Esophagus squamous epithelium (tissue), 5 donors: ENCODE measurements at regions not wholly inside any gene's neighbourhood (a gene's known extent, or its start where the extent isn't known, plus 50 kb on each side); places are given as distances from the start of the nearest gene placed in this dataset.

ENCODE experiments used
- DNase-seq: peaks from one replicate; lab custom pipeline; 2025; lab: John Stamatoyannopoulos, UW
- H3K27ac ChIP-seq, 4 donors: fragments of 200-600 bp; sonication (generic); one replicate each; pipeline ENCODE4 v1.5.1; 2016 to 2019; ENCODE audit warnings: mild to moderate bottlenecking in 1 of 4
- H3K27me3 ChIP-seq, 4 donors: fragments of 200-600 bp; sonication (generic); 1 replicate in 3 of 4; 2 replicates in 1 of 4; pipeline versions ENCODE4 v1.5.1 to v1.6.0; 2017 to 2021; ENCODE audit warnings: antibody characterized with exemption in 1 of 4
- H3K36me3 ChIP-seq, 3 donors: fragments of 200-600 bp; sonication (generic); one replicate each; pipeline ENCODE4 v1.5.1; 2016 to 2019
- H3K4me1 ChIP-seq, 3 donors: fragments of 200-600 bp; sonication (generic); one replicate each; pipeline ENCODE4 v1.5.1; 2017 to 2019
- H3K4me3 ChIP-seq, 4 donors: fragments of 200-600 bp; sonication (generic); 1 replicate in 3 of 4; 2 replicates in 1 of 4; pipeline ENCODE4 v1.5.1; 2016 to 2019; ENCODE audit warnings: mild to moderate bottlenecking in 2 of 4, moderate library complexity in 1 of 4
- H3K9me3 ChIP-seq, 3 donors: fragments of 200-600 bp; sonication (generic); one replicate each; pipeline ENCODE4 v1.5.1; 2016 to 2019
- CTCF ChIP-seq, 6 experiments: fragments of 450-650 bp in 4 of 6; fragments of 200-600 bp in 2 of 6; sonication (generic) in 2 of 6; IDR thresholded peaks; one replicate each; pipeline ENCODE4 v1.5.1; 2016 to 2019; ENCODE audit warnings: antibody characterized with exemption in 6 of 6, mild to moderate bottlenecking in 4 of 6, moderate library complexity in 4 of 6
- POLR2A ChIP-seq, 4 donors: fragments of 450-650 bp; IDR thresholded peaks; one replicate each; pipeline ENCODE4 v1.6.1; 2017; ENCODE audit warnings: antibody characterized with exemption in 4 of 4, mild to moderate bottlenecking in 4 of 4, moderate library complexity in 3 of 4
- WGBS, 2 donors: methylation state at CpG; one replicate each; pipeline ENCODE4 v1.1.5; 2018; 5-methylcytosine and 5-hydroxymethylcytosine counted together
- intact Hi-C: fragments of 100-400 bp; cut with DNase I; formaldehyde crosslinking; loops from one replicate; pipeline ENCODE4 v1.15.0; 2022
- donor health status: DM: yes; HTN: yes; CAD: no.

- WGBS, 2 donors: 74 to 89% methylated on average over 3 to 16 of the region's 18 CpGs
Measured at GRCh38 chr18:76736309-76736708, 86.0 kb upstream of the ZNF236 start.

GRCh38 chr18:76730901-76731300 is 91.5 kb upstream of the ZNF236 start:
- no peaks in the 10 kb centered on the region for H3K4me1 ChIP-seq
- no peaks in the 10 kb centered on the region for H3K27me3 ChIP-seq
- 49 to 51% methylated on average over 2 of the region's 2 CpGs for WGBS, 2 donors
- no peak overlapping the region for H3K4me3 ChIP-seq
- intact Hi-C loops: no loop called here
- H3K9me3 ChIP-seq: no peaks in the 10 kb centered on the region
- no peak for DNase-seq
- no peak for TF ChIP-seq POLR2A (IDR thresholded peaks at IDR 0.05)
- TF ChIP-seq CTCF (IDR thresholded peaks at IDR 0.05): no peak
- no peaks in the 10 kb centered on the region for H3K36me3 ChIP-seq
- no peak overlapping the region for H3K27ac ChIP-seq

More at GRCh38 chr18:76736309-76736708, 86.0 kb upstream of the ZNF236 start:
- Histone ChIP-seq H3K9me3 (no peaks in the 10 kb centered on the region), H3K4me3 (no peak overlapping the region), H3K27ac (no peak overlapping the region), H3K27me3 (no peaks in the 10 kb centered on the region), H3K36me3 (no peaks in the 10 kb centered on the region), H3K4me1 (peaks cover 0 to 10% (median 5%) of the 10 kb centered on the region in 3 donors)
- no peak for DNase-seq
- TF ChIP-seq POLR2A (IDR thresholded peaks at IDR 0.05) (no peak), CTCF (IDR thresholded peaks at IDR 0.05) (no peak)
- intact Hi-C loops: no loop called here

- DNase-seq: no peak
- Histone ChIP-seq H3K27me3 (no peaks in the 10 kb centered on the region), H3K27ac (no peak overlapping the region), H3K4me1 (no peaks in the 10 kb centered on the region), H3K4me3 (no peak overlapping the region), H3K36me3 (no peaks in the 10 kb centered on the region), H3K9me3 (no peaks in the 10 kb centered on the region)
- TF ChIP-seq POLR2A (IDR thresholded peaks at IDR 0.05): no peak
- no peak for TF ChIP-seq CTCF (IDR thresholded peaks at IDR 0.05)
- intact Hi-C loops: no loop called here
- WGBS, 2 donors: 33 to 46% methylated on average over 1 of the region's 1 CpG
Measured at GRCh38 chr18:76727589-76727988, 94.8 kb upstream of the ZNF236 start.

- intact Hi-C loops: no loop called here
- no peak overlapping the region for H3K27ac ChIP-seq
- no peaks in the 10 kb centered on the region for H3K27me3 ChIP-seq
- TF ChIP-seq CTCF (IDR thresholded peaks at IDR 0.05): no peak
- TF ChIP-seq POLR2A (IDR thresholded peaks at IDR 0.05): no peak
- H3K4me3 ChIP-seq: no peak overlapping the region
- H3K36me3 ChIP-seq: no peaks in the 10 kb centered on the region
- no peaks in the 10 kb centered on the region for H3K9me3 ChIP-seq
- no peaks in the 10 kb centered on the region for H3K4me1 ChIP-seq
- WGBS, 2 donors: 18 to 22% methylated on average over 1 to 2 of the region's 2 CpGs
- DNase-seq: no peak
Measured at GRCh38 chr18:76725445-76725844, 96.9 kb upstream of the ZNF236 start.

- DNase-seq: no peak
- TF ChIP-seq CTCF (IDR thresholded peaks at IDR 0.05): no peak
- TF ChIP-seq POLR2A (IDR thresholded peaks at IDR 0.05): no peak
- 88 to 89% methylated on average over 12 to 13 of the region's 14 CpGs for WGBS, 2 donors
- Histone ChIP-seq H3K9me3 (no peaks in the 10 kb centered on the region), H3K36me3 (no peaks in the 10 kb centered on the region), H3K27ac (no peak overlapping the region), H3K4me3 (no peak overlapping the region), H3K27me3 (no peaks in the 10 kb centered on the region), H3K4me1 (no peaks in the 10 kb centered on the region)
- intact Hi-C loops: no loop called here
Measured at GRCh38 chr18:76722224-76723061, 99.9 kb upstream of the ZNF236 start.
